ENCODE measurements at regions not wholly inside any gene's neighbourhood (a gene's known extent, or its start where the extent isn't known, plus 50 kb on each side); places are given as distances from the start of the nearest gene placed in this dataset.

- no peak for DNase-seq (ENCODE audit: low spot score)
These were observed 1114.0 kb upstream of the PIK3C3 start for GRCh38 chr18:40841063-40841462.

- no peak for DNase-seq (ENCODE audit: low spot score)
These were observed 1122.7 kb upstream of the PIK3C3 start for GRCh38 chr18:40832362-40832761.

GRCh38 chr18:40824291-40824690 lies 1130.7 kb upstream of the PIK3C3 start:
- no peak for DNase-seq (ENCODE audit: low spot score)

- no peak for DNase-seq (ENCODE audit: low spot score)
These were observed 1133.3 kb upstream of the PIK3C3 start for GRCh38 chr18:40821596-40822243.

- DNase-seq (ENCODE audit: low spot score), result no peak
These were observed 1142.0 kb upstream of the PIK3C3 start for GRCh38 chr18:40812981-40813515.

GRCh38 chr18:40810372-40810771 lies 1144.7 kb upstream of the PIK3C3 start:
- DNase-seq (ENCODE audit: low spot score), result no peak

- DNase-seq (ENCODE audit: low spot score), result no peak
These were observed 1165.7 kb upstream of the PIK3C3 start for GRCh38 chr18:40789286-40789685.

- DNase-seq (ENCODE audit: low spot score), result no peak
These were observed 1172.4 kb upstream of the PIK3C3 start for GRCh38 chr18:40782453-40783130.

- DNase-seq (ENCODE audit: low spot score), result no peak
These were observed 1185.2 kb upstream of the PIK3C3 start for GRCh38 chr18:40769786-40770185.

GRCh38 chr18:40760251-40760650 lies 1194.8 kb upstream of the PIK3C3 start:
- no peak for DNase-seq (ENCODE audit: low spot score)

- no peak for DNase-seq (ENCODE audit: low spot score)
These were observed 1200.6 kb upstream of the PIK3C3 start for GRCh38 chr18:40754477-40754876.

GRCh38 chr18:40752316-40752715 lies 1202.7 kb upstream of the PIK3C3 start:
- no peak for DNase-seq (ENCODE audit: low spot score)

- no peak for DNase-seq (ENCODE audit: low spot score)
These were observed 1203.8 kb upstream of the PIK3C3 start for GRCh38 chr18:40751186-40751585.

GRCh38 chr18:40739029-40739428 lies 1216.0 kb upstream of the PIK3C3 start:
- DNase-seq (ENCODE audit: low spot score), result no peak

- DNase-seq (ENCODE audit: low spot score), result no peak
These were observed 1216.6 kb upstream of the PIK3C3 start for GRCh38 chr18:40738321-40738880.

- DNase-seq (ENCODE audit: low spot score), result no peak
These were observed 1246.3 kb upstream of the PIK3C3 start for GRCh38 chr18:40708726-40709125.

- DNase-seq (ENCODE audit: low spot score), result no peak
These were observed 1247.2 kb upstream of the PIK3C3 start for GRCh38 chr18:40707797-40708196.

- no peak for DNase-seq (ENCODE audit: low spot score)
These were observed 1256.9 kb upstream of the PIK3C3 start for GRCh38 chr18:40698129-40698528.

GRCh38 chr18:40695526-40695925 lies 1259.5 kb upstream of the PIK3C3 start:
- DNase-seq (ENCODE audit: low spot score), result no peak

GRCh38 chr18:40692871-40693270 lies 1262.2 kb upstream of the PIK3C3 start:
- DNase-seq (ENCODE audit: low spot score), result no peak

- DNase-seq (ENCODE audit: low spot score), result no peak
These were observed 1265.0 kb upstream of the PIK3C3 start for GRCh38 chr18:40690062-40690461.

GRCh38 chr18:40687399-40687798 lies 1267.6 kb upstream of the PIK3C3 start:
- DNase-seq (ENCODE audit: low spot score), result no peak

- DNase-seq (ENCODE audit: low spot score), result no peak
These were observed 1268.2 kb upstream of the PIK3C3 start for GRCh38 chr18:40686836-40687235.
